Transverse colon (tissue), 4 donors: ENCODE measurements at regions not wholly inside any gene's neighbourhood (a gene's known extent, or its start where the extent isn't known, plus 50 kb on each side); places are given as distances from the start of the nearest gene placed in this dataset.

Source experiments
- EP300 ChIP-seq: sonication (generic); formaldehyde crosslinking; IDR thresholded peaks from one replicate; pipeline ENCODE4 v1.6.1; 2017; ENCODE audit warnings: antibody characterized with exemption, low read depth
- POLR2A ChIP-seq: fragments of 450-650 bp; IDR thresholded peaks from one replicate; pipeline ENCODE4 v1.6.1; 2016; ENCODE audit warnings: antibody characterized with exemption, mild to moderate bottlenecking, moderate library complexity
- POLR2AphosphoS5 ChIP-seq, 3 donors: sonication (generic); formaldehyde crosslinking; IDR thresholded peaks; one replicate each; pipeline ENCODE4 v1.6.1; 2016; ENCODE audit warnings: antibody characterized with exemption in 3 of 3
- TF ChIP-seq, protein P1 (sequence below), 5 experiments: fragments of 200-600 bp in 3 of 5; fragments of 450-650 bp in 2 of 5; sonication (generic) in 3 of 5; IDR thresholded peaks; 1 replicate in 2 of 5; 2 replicates in 3 of 5; pipeline ENCODE4 v1.5.1; 2016 to 2017; ENCODE audit warnings: antibody characterized with exemption in 5 of 5, inconsistent platforms in 3 of 5, mild to moderate bottlenecking in 2 of 5, moderate library complexity in 1 of 5

DNA sequence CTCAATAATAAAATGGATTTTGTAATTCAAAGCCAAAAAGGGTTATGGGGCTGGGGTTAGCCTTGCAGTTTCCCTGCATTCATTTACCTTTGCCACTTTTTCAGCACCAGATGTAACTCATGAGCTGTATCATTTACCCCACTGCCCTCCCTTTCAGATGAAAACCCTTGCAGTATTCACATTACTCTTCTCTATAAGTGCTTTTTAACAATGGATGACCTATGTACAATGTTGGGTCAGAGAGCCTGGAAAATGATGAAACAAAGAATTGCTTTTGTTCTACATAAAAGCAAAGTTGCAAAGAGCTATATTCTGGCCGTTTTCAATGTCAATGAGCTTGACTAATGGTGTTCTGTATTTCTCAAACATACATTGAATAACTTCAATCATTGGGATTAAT, 189.7 kb downstream of the TMEM26 start:
- TF ChIP-seq POLR2A = no peak
- TF ChIP-seq, protein P1, sequence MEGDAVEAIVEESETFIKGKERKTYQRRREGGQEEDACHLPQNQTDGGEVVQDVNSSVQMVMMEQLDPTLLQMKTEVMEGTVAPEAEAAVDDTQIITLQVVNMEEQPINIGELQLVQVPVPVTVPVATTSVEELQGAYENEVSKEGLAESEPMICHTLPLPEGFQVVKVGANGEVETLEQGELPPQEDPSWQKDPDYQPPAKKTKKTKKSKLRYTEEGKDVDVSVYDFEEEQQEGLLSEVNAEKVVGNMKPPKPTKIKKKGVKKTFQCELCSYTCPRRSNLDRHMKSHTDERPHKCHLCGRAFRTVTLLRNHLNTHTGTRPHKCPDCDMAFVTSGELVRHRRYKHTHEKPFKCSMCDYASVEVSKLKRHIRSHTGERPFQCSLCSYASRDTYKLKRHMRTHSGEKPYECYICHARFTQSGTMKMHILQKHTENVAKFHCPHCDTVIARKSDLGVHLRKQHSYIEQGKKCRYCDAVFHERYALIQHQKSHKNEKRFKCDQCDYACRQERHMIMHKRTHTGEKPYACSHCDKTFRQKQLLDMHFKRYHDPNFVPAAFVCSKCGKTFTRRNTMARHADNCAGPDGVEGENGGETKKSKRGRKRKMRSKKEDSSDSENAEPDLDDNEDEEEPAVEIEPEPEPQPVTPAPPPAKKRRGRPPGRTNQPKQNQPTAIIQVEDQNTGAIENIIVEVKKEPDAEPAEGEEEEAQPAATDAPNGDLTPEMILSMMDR (IDR thresholded peaks at IDR 0.05) = no peak
- no peak for TF ChIP-seq POLR2AphosphoS5 (IDR thresholded peaks at IDR 0.05)
- TF ChIP-seq EP300 = no peak
